Fibroblast of skin of scalp (primary cell): ENCODE measurements at regions not wholly inside any gene's neighbourhood (a gene's known extent, or its start where the extent isn't known, plus 50 kb on each side); places are given as distances from the start of the nearest gene placed in this dataset.
"Not testable (repeated sequence)": the region's sequence is repeated elsewhere in the genome, so short reads cannot be mapped to it uniquely, and the experiment has no call there.

Experiments used
- DNase-seq: peaks from one replicate; pipeline ENCODE4 v3.0.0-alpha.2; 2013

- DNase-seq = not testable (repeated sequence)
Measured at GRCh38 chr17:70453075-70453474, 283.7 kb downstream of the KCNJ2 start.

DNA sequence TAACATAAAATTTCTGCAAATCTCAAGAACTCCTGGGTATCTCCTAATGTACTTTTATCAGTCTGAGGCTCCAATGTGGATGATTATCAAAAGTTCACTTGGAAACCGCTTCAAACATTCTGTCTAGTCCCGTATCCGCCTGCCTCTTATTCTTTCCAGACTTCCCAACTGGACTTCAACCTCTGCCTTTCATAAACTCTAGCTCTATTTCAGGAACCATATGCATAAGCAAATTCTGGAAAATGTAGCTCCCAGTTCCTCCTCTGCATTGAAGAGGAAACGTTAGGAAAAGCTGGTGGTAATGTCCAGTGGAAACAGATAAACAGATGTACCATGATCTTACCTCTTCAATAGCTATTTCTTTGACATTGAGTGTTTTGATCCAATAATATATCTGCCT lies 285.0 kb downstream of the KCNJ2 start:
- no peak for DNase-seq

DNA sequence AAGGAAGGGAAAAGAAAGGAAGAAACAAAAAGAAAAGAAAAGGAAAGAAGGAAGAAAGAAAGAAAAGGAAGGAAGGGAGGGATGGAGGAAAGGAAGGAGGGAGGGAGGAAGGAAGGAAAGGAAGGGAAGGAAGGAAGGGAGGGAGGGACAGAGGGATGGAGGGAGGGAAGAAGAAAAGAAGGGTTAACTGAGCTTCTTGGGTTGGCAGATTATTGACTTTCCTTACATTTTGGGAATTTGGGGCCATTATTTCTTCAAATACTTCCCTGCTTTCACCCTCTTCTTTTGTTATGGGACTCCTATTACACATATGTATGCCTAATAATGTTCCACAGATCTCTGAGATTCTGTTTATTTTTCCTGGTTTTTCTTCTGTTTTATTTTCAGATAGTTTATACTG lies 285.6 kb downstream of the KCNJ2 start:
- DNase-seq = no peak

- DNase-seq = no peak
Measured at GRCh38 chr17:70464995-70465394, 295.7 kb downstream of the KCNJ2 start.

DNA sequence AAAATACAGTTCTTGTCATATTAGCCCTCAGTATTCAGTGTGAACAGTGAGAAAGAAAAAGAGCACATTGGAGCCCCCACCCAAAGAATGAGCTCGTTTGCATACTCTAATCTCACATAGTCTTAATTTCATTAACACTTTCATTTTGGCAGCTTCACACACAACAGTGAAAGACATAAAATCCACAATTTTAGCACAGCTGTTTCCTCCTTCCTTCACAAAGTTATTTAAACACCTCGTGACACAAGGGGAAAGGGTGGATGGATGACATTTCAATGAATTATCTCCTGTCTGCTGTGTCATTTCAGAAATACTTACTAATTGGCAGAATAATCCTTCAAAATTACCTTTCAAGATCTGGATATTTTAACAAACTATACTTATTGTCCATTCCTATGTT lies 299.3 kb downstream of the KCNJ2 start:
- DNase-seq = no peak

GRCh38 chr17:70473049-70473448 lies 303.7 kb downstream of the KCNJ2 start:
- DNase-seq = no peak

DNA sequence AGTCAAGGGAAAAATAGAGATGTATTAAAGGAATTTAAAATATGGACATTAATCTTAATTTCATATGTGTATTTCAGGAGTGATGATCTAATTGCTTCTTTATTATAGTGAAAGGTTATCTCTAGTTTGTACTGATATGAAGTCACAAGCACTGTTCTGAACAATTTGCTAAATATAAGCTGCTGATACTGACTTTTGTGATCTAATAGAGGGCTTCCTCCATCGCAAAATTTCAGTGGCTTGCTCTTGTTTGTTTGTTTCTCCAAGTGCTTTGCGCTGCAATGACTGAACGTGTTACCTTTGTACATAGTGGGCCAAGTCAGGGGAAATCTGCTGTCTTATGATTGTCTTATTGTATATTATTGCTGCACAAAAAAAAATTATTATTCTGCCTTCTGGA lies 307.0 kb downstream of the KCNJ2 start:
- no peak for DNase-seq

DNA sequence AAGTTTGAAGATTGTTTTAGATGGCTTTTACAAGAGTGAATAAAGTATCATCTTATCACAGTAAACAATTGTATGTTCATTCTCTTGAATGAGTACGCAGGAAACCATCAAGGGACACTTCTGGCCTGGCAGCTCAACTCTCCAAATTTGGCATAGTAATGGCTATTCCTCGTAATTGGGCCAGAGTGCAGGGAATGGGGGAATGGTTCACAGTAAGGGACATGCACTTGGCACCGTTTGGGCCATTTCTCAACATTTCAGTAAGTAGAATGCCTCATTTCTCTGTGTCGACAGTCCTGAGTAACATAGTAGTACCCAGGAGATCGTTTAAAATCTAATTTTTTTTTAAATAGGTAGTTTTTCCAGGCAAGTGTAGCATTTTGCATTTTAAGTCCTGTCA lies 309.6 kb downstream of the KCNJ2 start:
- DNase-seq = no peak

DNA sequence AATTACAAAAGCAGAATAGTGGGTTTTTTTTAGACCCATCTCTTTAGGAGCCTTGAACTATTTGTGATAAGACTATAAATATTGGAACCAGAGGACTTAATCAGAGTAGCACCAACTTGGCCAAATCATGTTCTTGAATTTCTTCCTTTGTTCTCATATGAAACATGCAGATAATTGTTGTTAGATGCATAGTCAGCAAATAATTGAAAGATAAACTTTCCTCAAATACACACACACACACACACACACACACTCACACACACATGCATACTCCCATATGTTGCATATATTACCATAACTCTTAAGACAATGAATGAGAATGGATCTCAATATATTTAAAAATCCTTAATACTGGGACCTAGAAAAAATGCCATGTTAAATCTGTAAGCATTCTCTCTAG lies 310.4 kb downstream of the KCNJ2 start:
- DNase-seq = no peak

DNA sequence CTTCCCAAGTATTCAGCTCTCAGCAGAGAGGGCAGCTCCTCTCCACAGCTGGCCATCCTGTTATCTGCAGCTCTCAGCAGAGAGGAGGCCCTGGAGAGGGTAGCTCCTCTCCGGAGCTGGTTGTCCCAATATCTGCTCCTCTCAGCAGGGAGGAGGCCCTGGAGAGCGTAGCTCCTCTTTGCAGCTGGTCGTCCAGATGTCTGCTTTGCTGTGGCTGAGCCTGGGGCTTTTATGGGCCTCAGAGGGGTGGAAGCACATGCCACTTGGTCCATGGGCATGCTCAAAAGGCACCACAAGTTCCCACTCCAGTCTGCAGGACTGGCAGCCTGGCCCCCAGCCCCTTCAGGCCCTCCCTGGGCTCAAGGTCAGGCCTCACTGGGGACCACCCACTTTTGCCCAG lies 314.3 kb downstream of the KCNJ2 start:
- no peak for DNase-seq

DNA sequence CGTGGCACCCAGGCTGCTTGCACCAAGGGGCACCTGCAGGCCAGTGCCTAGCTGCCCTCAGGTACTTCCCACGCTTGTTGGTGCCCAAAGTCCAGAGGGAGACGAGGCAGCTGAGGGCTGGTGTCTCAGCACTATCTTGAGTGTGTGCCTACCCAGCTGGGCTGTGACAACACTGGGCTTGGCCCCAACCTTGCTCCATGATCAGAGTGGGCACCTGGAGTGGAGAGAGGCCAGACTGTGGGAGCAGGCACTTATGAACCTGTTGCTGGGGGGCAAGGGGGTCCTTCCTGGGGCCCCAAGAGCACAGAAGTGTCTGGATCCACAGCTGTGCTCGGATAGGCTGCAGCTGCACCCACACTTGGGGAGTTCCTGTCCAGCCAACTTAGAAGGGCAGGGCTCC lies 314.7 kb downstream of the KCNJ2 start:
- DNase-seq = no peak

DNA sequence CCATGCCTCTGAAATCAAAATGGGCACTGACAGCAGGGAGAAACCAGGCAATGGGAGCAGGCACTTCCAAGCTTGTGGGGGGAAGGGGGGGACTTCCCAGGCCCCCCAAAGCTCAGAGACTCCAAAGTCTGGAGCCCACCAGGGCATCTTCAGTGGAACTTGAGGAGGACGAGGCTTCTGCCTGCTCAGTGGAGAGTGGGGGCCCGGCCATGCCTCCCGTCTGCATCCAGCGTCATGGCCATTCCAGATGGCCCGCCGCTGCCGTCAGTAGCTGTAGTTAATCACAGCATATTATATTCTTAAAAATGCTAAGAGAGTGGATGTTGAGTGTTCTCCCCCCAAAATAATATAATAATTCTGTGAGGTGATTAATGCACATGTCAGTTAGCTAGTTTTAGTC lies 315.2 kb downstream of the KCNJ2 start:
- no peak for DNase-seq

- no peak for DNase-seq
Measured at GRCh38 chr17:70492368-70492767, 323.0 kb downstream of the KCNJ2 start.

GRCh38 chr17:70493277-70493874 lies 324.0 kb downstream of the KCNJ2 start:
- no peak for DNase-seq

DNA sequence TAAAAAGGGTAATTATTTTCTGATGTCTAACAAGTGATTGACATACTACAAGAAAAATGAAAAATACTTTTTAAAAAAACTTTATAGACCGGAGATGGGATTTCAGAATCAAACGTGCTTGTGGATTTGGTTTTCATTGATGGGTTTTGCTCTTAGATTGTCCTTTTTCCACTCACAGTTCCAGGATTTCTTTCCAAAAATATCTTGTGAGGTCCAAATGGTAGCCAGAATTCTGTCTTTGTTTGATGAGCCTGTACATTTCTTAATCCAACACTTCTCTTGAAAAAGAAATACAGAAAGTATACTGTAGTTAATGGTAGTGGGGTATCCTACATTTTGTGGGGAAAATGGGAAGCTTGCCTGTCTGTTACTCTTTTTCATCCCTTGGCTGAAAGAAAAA lies 329.3 kb downstream of the KCNJ2 start:
- DNase-seq = no peak

DNA sequence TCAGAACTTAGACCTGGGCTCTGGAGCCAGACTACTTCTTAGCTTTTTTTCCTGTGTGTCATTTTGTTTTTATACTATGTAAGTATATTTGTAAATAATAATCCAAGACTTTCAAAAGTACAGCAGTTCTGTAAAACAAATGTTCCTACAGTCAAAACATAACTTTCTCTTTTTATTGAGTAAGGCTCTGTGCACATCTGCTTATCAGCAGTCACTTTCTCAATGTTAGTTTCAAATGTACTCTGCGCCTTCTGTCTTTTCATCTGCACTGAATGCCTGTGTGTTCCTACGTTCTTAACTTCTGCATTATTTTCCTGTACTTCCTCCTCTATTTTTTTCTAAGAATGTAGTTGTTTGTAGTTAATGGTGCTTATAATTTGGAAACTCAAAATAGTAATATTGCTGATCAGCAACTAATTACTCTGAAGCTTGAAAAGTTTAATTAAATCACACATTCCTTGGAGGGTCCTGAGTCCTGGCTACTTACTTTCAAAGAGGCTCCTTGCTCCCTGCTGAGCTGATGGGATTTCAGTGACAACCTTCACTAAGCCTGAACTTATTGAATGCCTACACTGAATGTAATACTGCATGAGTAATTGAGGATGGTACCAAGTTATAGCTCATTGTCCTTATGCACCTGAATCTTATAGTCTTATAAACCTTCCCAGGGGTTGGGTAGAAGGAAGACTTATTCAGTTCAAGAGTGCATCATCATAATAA lies 329.9 kb downstream of the KCNJ2 start:
- DNase-seq = no peak

- no peak for DNase-seq
Measured at GRCh38 chr17:70503449-70503848, 334.1 kb downstream of the KCNJ2 start.

- no peak for DNase-seq
Measured at GRCh38 chr17:70510288-70510687, 341.0 kb downstream of the KCNJ2 start.

- DNase-seq = no peak
Measured at GRCh38 chr17:70517816-70518215, 348.5 kb downstream of the KCNJ2 start.

- no peak for DNase-seq
Measured at GRCh38 chr17:70519300-70519699, 350.0 kb downstream of the KCNJ2 start.

DNA sequence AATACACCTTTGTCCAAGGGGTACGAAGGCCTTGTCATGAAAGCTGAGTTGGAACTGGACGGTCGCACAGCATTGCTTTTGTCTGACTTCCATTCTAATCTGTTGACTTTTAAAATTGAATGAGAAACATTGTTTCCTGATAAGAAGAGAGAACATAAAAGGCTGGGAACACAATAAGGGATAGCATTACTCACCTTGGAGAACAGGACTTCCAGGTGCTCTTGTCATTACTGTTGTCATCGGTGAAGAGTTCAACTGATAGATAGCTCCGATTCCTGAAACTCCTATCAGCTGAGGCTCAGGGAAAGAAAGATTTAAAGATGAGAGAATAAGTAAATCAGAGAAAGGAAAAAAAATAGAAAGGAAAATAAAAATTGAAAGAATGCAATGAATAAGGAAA lies 351.1 kb downstream of the KCNJ2 start:
- DNase-seq = no peak

DNA sequence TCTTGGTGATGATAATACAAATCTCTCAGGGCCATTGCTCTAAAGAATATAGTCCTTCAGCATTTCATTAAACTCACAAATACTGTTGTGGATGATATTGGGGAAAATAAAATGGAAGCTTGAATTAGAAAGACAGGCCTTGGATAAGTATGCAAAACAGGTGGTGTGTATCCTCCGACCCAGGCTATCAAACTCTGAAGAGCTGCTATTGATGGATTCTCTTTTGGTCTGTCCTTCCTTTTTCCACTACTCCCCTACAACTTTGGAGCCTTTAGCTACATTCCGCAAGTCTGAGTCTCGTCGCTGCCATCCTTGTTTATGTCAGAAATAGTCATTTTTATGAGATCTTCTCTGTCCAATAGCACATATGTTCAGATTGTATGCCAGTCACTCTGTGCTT lies 351.6 kb downstream of the KCNJ2 start:
- no peak for DNase-seq

- DNase-seq = no peak
Measured at GRCh38 chr17:70521821-70522256, 352.5 kb downstream of the KCNJ2 start.

DNA sequence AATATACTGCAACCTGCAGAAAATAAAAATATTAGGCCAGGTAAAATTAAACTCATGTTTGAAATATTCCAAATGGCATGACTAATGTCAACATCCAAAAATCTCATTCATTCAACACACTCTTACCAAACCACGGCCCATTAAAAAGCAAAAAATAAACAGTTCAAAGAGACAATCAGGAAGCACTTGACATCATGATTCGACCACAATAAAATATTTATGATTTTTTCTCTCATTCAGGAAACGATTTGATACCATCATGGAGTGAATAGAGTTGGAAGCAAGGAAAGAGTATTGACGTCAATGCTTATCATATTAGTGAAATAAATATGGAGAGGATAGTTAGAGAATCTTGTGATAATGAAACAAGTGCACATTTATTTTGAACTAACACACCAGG lies 354.1 kb downstream of the KCNJ2 start:
- DNase-seq = no peak

- not testable (repeated sequence) for DNase-seq
Measured at GRCh38 chr17:70525035-70525434, 355.7 kb downstream of the KCNJ2 start.
